ENCODE measurements at regions not wholly inside any gene's neighbourhood (a gene's known extent, or its start where the extent isn't known, plus 50 kb on each side); places are given as distances from the start of the nearest gene placed in this dataset.

DNA sequence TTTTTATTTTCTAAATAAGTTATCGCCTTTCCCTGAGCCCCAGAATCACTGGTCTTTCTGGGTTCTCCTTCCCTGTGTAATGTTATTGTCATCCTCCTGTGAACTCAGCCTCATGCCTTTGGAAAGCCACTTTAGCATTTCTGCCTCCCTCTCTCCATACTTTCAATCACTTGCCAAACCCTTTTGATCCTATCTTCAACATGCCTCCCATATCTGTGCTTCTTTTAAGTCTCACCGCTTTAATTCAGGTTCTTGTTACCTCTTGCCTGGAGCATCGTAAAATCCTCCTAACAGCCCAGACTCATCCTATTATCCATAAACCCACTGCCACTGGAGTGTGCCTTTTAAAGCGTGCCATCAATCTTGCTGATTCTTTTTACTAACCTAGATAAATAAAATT is 321.8 kb downstream of the BMP4 start:
- Mint-ChIP-seq H3K36me3 (ENCODE audit: low read depth) (no peaks in the 10 kb centered on the region), H3K27me3 (ENCODE audit: insufficient read depth, low read depth, poor library complexity) (peaks cover 4% of the 10 kb centered on the region), H3K9me3 (no peaks in the 10 kb centered on the region), H3K27ac (no peak overlapping the region), H3K4me1 (no peaks in the 10 kb centered on the region), H3K4me3 (no peak overlapping the region)
- Histone ChIP-seq H3K27me3 (ENCODE audit: insufficient read depth) (no peaks in the 10 kb centered on the region), H3K4me3 (no peak overlapping the region), H3K36me3 (ENCODE audit: insufficient read depth) (no peaks in the 10 kb centered on the region), H3K9me2 (ENCODE audit: insufficient read depth) (peaks cover 21% of the 10 kb centered on the region; the same call in 1 of the 2 replicates), H3F3A (replicated peaks; ENCODE audit: low read depth) (no peaks in the 10 kb centered on the region), H3K79me2 (replicated peaks; ENCODE audit: insufficient read depth) (no peaks in the 10 kb centered on the region), H3K27ac (ENCODE audit: low read depth) (no peak overlapping the region), H3K4me2 (no peak overlapping the region), H4K20me1 (replicated peaks; ENCODE audit: insufficient read depth) (no peaks in the 10 kb centered on the region), H3K4me1 (ENCODE audit: insufficient read depth) (no peaks in the 10 kb centered on the region), H2AFZ (no peak overlapping the region)
- DNase-seq (ENCODE audit: low spot score), result no peak
- ATAC-seq, result no peak
- TF ChIP-seq EZH2 (IDR thresholded peaks at IDR 0.05; ENCODE audit: low read depth, unreplicated experiment) (no peak), ZNF114 (CRISPR knock-in tag; IDR thresholded peaks at IDR 0.05) (no peak), JUNB (IDR thresholded peaks at IDR 0.05; ENCODE audit: unreplicated experiment) (no peak), CREB1 (CRISPR knock-in tag; IDR thresholded peaks at IDR 0.05; ENCODE audit: low read depth) (no peak), NANOG (IDR thresholded peaks at IDR 0.05; ENCODE audit: borderline replicate concordance) (no peak)
- TF ChIP-seq, protein P1, sequence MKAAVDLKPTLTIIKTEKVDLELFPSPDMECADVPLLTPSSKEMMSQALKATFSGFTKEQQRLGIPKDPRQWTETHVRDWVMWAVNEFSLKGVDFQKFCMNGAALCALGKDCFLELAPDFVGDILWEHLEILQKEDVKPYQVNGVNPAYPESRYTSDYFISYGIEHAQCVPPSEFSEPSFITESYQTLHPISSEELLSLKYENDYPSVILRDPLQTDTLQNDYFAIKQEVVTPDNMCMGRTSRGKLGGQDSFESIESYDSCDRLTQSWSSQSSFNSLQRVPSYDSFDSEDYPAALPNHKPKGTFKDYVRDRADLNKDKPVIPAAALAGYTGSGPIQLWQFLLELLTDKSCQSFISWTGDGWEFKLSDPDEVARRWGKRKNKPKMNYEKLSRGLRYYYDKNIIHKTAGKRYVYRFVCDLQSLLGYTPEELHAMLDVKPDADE (IDR thresholded peaks at IDR 0.05), result no peak
- TF ChIP-seq, protein P2, sequence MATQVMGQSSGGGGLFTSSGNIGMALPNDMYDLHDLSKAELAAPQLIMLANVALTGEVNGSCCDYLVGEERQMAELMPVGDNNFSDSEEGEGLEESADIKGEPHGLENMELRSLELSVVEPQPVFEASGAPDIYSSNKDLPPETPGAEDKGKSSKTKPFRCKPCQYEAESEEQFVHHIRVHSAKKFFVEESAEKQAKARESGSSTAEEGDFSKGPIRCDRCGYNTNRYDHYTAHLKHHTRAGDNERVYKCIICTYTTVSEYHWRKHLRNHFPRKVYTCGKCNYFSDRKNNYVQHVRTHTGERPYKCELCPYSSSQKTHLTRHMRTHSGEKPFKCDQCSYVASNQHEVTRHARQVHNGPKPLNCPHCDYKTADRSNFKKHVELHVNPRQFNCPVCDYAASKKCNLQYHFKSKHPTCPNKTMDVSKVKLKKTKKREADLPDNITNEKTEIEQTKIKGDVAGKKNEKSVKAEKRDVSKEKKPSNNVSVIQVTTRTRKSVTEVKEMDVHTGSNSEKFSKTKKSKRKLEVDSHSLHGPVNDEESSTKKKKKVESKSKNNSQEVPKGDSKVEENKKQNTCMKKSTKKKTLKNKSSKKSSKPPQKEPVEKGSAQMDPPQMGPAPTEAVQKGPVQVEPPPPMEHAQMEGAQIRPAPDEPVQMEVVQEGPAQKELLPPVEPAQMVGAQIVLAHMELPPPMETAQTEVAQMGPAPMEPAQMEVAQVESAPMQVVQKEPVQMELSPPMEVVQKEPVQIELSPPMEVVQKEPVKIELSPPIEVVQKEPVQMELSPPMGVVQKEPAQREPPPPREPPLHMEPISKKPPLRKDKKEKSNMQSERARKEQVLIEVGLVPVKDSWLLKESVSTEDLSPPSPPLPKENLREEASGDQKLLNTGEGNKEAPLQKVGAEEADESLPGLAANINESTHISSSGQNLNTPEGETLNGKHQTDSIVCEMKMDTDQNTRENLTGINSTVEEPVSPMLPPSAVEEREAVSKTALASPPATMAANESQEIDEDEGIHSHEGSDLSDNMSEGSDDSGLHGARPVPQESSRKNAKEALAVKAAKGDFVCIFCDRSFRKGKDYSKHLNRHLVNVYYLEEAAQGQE (IDR thresholded peaks at IDR 0.05; ENCODE audit: unreplicated experiment), result no peak
- TF ChIP-seq, protein P3, sequence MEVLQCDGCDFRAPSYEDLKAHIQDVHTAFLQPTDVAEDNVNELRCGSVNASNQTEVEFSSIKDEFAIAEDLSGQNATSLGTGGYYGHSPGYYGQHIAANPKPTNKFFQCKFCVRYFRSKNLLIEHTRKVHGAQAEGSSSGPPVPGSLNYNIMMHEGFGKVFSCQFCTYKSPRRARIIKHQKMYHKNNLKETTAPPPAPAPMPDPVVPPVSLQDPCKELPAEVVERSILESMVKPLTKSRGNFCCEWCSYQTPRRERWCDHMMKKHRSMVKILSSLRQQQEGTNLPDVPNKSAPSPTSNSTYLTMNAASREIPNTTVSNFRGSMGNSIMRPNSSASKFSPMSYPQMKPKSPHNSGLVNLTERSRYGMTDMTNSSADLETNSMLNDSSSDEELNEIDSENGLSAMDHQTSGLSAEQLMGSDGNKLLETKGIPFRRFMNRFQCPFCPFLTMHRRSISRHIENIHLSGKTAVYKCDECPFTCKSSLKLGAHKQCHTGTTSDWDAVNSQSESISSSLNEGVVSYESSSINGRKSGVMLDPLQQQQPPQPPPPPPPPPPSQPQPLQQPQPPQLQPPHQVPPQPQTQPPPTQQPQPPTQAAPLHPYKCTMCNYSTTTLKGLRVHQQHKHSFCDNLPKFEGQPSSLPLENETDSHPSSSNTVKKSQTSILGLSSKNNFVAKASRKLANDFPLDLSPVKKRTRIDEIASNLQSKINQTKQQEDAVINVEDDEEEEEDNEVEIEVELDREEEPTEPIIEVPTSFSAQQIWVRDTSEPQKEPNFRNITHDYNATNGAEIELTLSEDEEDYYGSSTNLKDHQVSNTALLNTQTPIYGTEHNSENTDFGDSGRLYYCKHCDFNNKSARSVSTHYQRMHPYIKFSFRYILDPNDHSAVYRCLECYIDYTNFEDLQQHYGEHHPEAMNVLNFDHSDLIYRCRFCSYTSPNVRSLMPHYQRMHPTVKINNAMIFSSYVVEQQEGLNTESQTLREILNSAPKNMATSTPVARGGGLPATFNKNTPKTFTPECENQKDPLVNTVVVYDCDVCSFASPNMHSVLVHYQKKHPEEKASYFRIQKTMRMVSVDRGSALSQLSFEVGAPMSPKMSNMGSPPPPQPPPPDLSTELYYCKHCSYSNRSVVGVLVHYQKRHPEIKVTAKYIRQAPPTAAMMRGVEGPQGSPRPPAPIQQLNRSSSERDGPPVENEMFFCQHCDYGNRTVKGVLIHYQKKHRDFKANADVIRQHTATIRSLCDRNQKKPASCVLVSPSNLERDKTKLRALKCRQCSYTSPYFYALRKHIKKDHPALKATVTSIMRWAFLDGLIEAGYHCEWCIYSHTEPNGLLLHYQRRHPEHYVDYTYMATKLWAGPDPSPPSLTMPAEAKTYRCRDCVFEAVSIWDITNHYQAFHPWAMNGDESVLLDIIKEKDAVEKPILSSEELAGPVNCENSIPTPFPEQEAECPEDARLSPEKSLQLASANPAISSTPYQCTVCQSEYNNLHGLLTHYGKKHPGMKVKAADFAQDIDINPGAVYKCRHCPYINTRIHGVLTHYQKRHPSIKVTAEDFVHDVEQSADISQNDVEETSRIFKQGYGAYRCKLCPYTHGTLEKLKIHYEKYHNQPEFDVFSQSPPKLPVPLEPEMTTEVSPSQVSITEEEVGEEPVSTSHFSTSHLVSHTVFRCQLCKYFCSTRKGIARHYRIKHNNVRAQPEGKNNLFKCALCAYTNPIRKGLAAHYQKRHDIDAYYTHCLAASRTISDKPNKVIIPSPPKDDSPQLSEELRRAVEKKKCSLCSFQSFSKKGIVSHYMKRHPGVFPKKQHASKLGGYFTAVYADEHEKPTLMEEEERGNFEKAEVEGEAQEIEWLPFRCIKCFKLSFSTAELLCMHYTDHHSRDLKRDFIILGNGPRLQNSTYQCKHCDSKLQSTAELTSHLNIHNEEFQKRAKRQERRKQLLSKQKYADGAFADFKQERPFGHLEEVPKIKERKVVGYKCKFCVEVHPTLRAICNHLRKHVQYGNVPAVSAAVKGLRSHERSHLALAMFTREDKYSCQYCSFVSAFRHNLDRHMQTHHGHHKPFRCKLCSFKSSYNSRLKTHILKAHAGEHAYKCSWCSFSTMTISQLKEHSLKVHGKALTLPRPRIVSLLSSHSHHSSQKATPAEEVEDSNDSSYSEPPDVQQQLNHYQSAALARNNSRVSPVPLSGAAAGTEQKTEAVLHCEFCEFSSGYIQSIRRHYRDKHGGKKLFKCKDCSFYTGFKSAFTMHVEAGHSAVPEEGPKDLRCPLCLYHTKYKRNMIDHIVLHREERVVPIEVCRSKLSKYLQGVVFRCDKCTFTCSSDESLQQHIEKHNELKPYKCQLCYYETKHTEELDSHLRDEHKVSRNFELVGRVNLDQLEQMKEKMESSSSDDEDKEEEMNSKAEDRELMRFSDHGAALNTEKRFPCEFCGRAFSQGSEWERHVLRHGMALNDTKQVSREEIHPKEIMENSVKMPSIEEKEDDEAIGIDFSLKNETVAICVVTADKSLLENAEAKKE (CRISPR knock-in tag; IDR thresholded peaks at IDR 0.05), result no peak

Measured in GM23338 (cell line).